ENCODE measurements at regions not wholly inside any gene's neighbourhood (a gene's known extent, or its start where the extent isn't known, plus 50 kb on each side); places are given as distances from the start of the nearest gene placed in this dataset.

GRCh38 chr13:106709522-106709921 is 141.6 kb upstream of the ARGLU1 start:
- no peak for TF ChIP-seq CTCF (IDR thresholded peaks at IDR 0.05; ENCODE audit: low read depth, low read length, missing control alignments)
- peak; percentile 16 for DNase-seq (ENCODE audit: low read depth)
- no peak overlapping the region for H3K4me3 ChIP-seq (ENCODE audit: low read depth, low read length)
- in situ Hi-C loops (cut with HindIII; ENCODE audit: low sequenced_read_pairs): no loop called here

- no peak for TF ChIP-seq CTCF (IDR thresholded peaks at IDR 0.05; ENCODE audit: low read depth, low read length, missing control alignments)
- in situ Hi-C loops (cut with HindIII; ENCODE audit: low sequenced_read_pairs): no loop called here
- DNase-seq (ENCODE audit: low read depth): no peak
- H3K4me3 ChIP-seq (ENCODE audit: low read depth, low read length): no peak overlapping the region
Measured at GRCh38 chr13:106702505-106702904, 134.6 kb upstream of the ARGLU1 start.

- no peak overlapping the region for H3K4me3 ChIP-seq (ENCODE audit: low read depth, low read length)
- TF ChIP-seq CTCF (IDR thresholded peaks at IDR 0.05; ENCODE audit: low read depth, low read length, missing control alignments): no peak
- no peak for DNase-seq (ENCODE audit: low read depth)
- in situ Hi-C loops (cut with HindIII; ENCODE audit: low sequenced_read_pairs): no loop called here
Measured at GRCh38 chr13:106701771-106702341, 133.9 kb upstream of the ARGLU1 start.

GRCh38 chr13:106700439-106700838 is 132.5 kb upstream of the ARGLU1 start:
- in situ Hi-C loops (cut with HindIII; ENCODE audit: low sequenced_read_pairs): no loop called here
- DNase-seq (ENCODE audit: low read depth): no peak
- no peak for TF ChIP-seq CTCF (IDR thresholded peaks at IDR 0.05; ENCODE audit: low read depth, low read length, missing control alignments)
- H3K4me3 ChIP-seq (ENCODE audit: low read depth, low read length): no peak overlapping the region

GRCh38 chr13:106700007-106700406 is 132.1 kb upstream of the ARGLU1 start:
- H3K4me3 ChIP-seq (ENCODE audit: low read depth, low read length): no peak overlapping the region
- in situ Hi-C loops (cut with HindIII; ENCODE audit: low sequenced_read_pairs): no loop called here
- DNase-seq (ENCODE audit: low read depth): no peak
- TF ChIP-seq CTCF (IDR thresholded peaks at IDR 0.05; ENCODE audit: low read depth, low read length, missing control alignments): no peak

GRCh38 chr13:106699311-106699710 is 131.4 kb upstream of the ARGLU1 start:
- no peak overlapping the region for H3K4me3 ChIP-seq (ENCODE audit: low read depth, low read length)
- TF ChIP-seq CTCF (IDR thresholded peaks at IDR 0.05; ENCODE audit: low read depth, low read length, missing control alignments): no peak
- in situ Hi-C loops (cut with HindIII; ENCODE audit: low sequenced_read_pairs): no loop called here
- no peak for DNase-seq (ENCODE audit: low read depth)

GRCh38 chr13:106696719-106697118 is 128.8 kb upstream of the ARGLU1 start:
- DNase-seq (ENCODE audit: low read depth): no peak
- H3K4me3 ChIP-seq (ENCODE audit: low read depth, low read length): no peak overlapping the region
- TF ChIP-seq CTCF (IDR thresholded peaks at IDR 0.05; ENCODE audit: low read depth, low read length, missing control alignments): no peak
- in situ Hi-C loops (cut with HindIII; ENCODE audit: low sequenced_read_pairs): no loop called here

Measured in astrocyte of the cerebellum (primary cell).